ENCODE measurements at regions not wholly inside any gene's neighbourhood (a gene's known extent, or its start where the extent isn't known, plus 50 kb on each side); places are given as distances from the start of the nearest gene placed in this dataset.
A peak's percentile ranks its signal among the peaks of the same experiment; 100 is the strongest.
"Not testable (repeated sequence)": the region's sequence is repeated elsewhere in the genome, so short reads cannot be mapped to it uniquely, and the experiment has no call there.

DNA sequence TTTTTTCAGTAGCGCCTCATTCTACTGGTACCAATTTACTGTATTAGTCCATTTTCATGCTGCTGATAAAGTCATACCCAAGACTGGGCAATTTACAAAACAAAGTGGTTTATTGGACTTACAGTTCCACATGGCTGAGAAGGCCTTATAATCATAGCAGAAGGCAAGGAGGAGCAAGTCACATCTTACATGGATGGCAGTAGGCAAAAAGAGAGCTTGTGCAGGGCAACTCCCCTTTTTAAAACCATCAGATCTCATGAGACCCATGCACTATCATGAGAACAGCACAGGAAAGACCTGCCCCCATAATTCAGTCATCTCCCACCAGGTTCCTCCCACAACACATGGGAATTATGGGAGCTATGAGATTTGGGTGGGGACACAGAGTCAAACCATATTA lies 443.5 kb downstream of the SH2D1A start:
- H3K4me3 ChIP-seq (ENCODE audit: low read length in 2 of 2); H3K4me3 Mint-ChIP-seq; H3K27me3 Mint-ChIP-seq; H3K4me1 Mint-ChIP-seq; H3K27me3 ChIP-seq (ENCODE audit: insufficient read depth, low read length); CTCF ChIA-PET (ENCODE audit: partially characterized antibody); H3K4me1 ChIP-seq (ENCODE audit: insufficient read depth, low read length); H3K9me3 ChIP-seq (ENCODE audit: control insufficient read depth in 1 of 2, low read length in 2 of 2); H3K27ac ChIP-seq (ENCODE audit: low read depth, low read length); POLR2A ChIA-PET (ENCODE audit: partially characterized antibody); H3K36me3 Mint-ChIP-seq; intact Hi-C loops (cut with micrococcal nuclease); DNase-seq; H3K36me3 ChIP-seq (ENCODE audit: insufficient read depth, low read length): not testable (repeated sequence)
- peak overlapping the region in 1 of 7 donors; percentile 35 for H3K27ac Mint-ChIP-seq
- peaks cover 0 to 13% (median 2%) of the 10 kb centered on the region in 8 donors for H3K9me3 Mint-ChIP-seq

DNA sequence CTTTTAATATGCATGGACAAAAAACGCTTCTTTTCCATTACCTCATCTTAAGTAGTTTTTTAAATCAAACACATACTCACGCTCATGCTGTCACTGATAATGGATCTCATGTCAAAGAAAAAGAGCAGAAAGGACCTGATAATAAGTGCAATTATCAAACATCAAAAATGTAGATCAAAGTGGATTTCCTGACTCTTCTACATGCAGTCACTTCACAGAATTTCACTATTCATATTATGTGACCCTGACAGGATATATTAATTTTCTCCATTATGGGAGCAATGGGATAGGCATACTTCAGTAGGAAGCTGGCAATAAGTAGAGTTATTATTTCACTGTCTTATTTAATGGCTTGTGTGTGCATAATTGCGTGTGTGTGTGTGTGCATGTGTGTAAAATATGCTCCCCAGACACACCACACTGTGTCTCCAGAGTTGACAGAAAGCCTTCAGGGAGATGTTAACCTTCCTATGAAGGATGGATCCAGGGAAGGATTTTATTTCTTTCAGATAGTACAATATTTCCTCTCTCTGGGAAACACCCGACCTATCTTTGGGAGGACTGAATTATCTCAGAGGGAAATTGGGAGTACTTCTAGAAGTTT lies 445.2 kb downstream of the SH2D1A start:
- intact Hi-C loops (cut with micrococcal nuclease) = no loop called here
- ChIA-PET CTCF (ENCODE audit: partially characterized antibody) (no interaction called here), POLR2A (ENCODE audit: partially characterized antibody) (no interaction called here)
- Mint-ChIP-seq H3K9me3 (peaks cover 0 to 13% (median 2%) of the 10 kb centered on the region in 8 donors), H3K4me1 (no peaks in the 10 kb centered on the region), H3K4me3 (no peak overlapping the region), H3K36me3 (no peaks in the 10 kb centered on the region), H3K27me3 (no peaks in the 10 kb centered on the region), H3K27ac (no peak overlapping the region)
- no peaks in the 10 kb centered on the region for H3K4me1 ChIP-seq (ENCODE audit: insufficient read depth, low read length)
- H3K4me3 ChIP-seq (ENCODE audit: low read length in 2 of 2) = no peak overlapping the region
- no peaks in the 10 kb centered on the region for H3K36me3 ChIP-seq (ENCODE audit: insufficient read depth, low read length)
- no peaks in the 10 kb centered on the region for H3K9me3 ChIP-seq (ENCODE audit: control insufficient read depth in 1 of 2, low read length in 2 of 2)
- no peak for DNase-seq
- no peaks in the 10 kb centered on the region for H3K27me3 ChIP-seq (ENCODE audit: insufficient read depth, low read length)
- no peak overlapping the region for H3K27ac ChIP-seq (ENCODE audit: low read depth, low read length)

DNA sequence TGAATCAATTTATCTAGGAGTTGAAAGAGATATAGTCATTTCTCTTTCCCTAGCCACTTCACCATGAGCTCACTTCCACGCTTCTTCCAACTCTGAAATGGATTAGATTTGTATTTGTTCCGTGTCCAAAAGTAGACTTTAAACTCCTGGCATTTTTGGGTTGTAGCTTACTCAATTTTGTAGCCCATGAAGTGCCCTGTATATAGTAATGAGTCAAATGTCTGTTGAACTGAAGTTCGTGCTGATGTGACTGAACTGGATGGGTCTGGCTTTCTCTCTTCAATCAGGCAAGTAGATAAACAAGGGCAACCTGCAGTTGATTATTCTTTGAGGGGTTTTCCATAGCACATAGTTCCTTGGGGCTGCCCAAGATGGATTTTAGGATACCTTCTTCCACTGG lies 450.6 kb downstream of the SH2D1A start:
- H3K27ac Mint-ChIP-seq = no peak overlapping the region
- Histone ChIP-seq H3K27ac (ENCODE audit: low read depth, low read length) (no peak overlapping the region), H3K4me1 (ENCODE audit: insufficient read depth, low read length) (no peaks in the 10 kb centered on the region), H3K27me3 (ENCODE audit: insufficient read depth, low read length) (no peaks in the 10 kb centered on the region), H3K36me3 (ENCODE audit: insufficient read depth, low read length) (no peaks in the 10 kb centered on the region), H3K9me3 (ENCODE audit: control insufficient read depth in 1 of 2, low read length in 2 of 2) (no peaks in the 10 kb centered on the region), H3K4me3 (ENCODE audit: low read length in 2 of 2) (no peak overlapping the region)
- peaks cover 0 to 26% (median 11%) of the 10 kb centered on the region in 8 donors for H3K9me3 Mint-ChIP-seq
- no peaks in the 10 kb centered on the region for H3K27me3 Mint-ChIP-seq
- no peaks in the 10 kb centered on the region for H3K36me3 Mint-ChIP-seq
- no peak for DNase-seq
- H3K4me1 Mint-ChIP-seq = no peaks in the 10 kb centered on the region
- ChIA-PET CTCF (ENCODE audit: partially characterized antibody) (no interaction called here), POLR2A (ENCODE audit: partially characterized antibody) (no interaction called here)
- no peak overlapping the region for H3K4me3 Mint-ChIP-seq
- intact Hi-C loops (cut with micrococcal nuclease) = no loop called here

GRCh38 chrX:124804962-124805361 lies 458.6 kb downstream of the SH2D1A start:
- no peak overlapping the region for H3K4me3 Mint-ChIP-seq
- Histone ChIP-seq H3K4me3 (ENCODE audit: low read length in 2 of 2) (no peak overlapping the region), H3K36me3 (ENCODE audit: insufficient read depth, low read length) (no peaks in the 10 kb centered on the region), H3K9me3 (ENCODE audit: control insufficient read depth in 1 of 2, low read length in 2 of 2) (no peaks in the 10 kb centered on the region), H3K27me3 (ENCODE audit: insufficient read depth, low read length) (no peaks in the 10 kb centered on the region), H3K4me1 (ENCODE audit: insufficient read depth, low read length) (no peaks in the 10 kb centered on the region), H3K27ac (ENCODE audit: low read depth, low read length) (no peak overlapping the region)
- intact Hi-C loops (cut with micrococcal nuclease) = no loop called here
- POLR2A ChIA-PET (ENCODE audit: partially characterized antibody) = no interaction called here
- peaks cover 0 to 27% (median 12%) of the 10 kb centered on the region in 8 donors for H3K9me3 Mint-ChIP-seq
- H3K36me3 Mint-ChIP-seq = no peaks in the 10 kb centered on the region
- no peaks in the 10 kb centered on the region for H3K4me1 Mint-ChIP-seq
- CTCF ChIA-PET (ENCODE audit: partially characterized antibody) = no interaction called here
- no peak overlapping the region for H3K27ac Mint-ChIP-seq
- DNase-seq = no peak
- H3K27me3 Mint-ChIP-seq = peaks cover 0 to 5% of the 10 kb centered on the region in 2 donors

DNA sequence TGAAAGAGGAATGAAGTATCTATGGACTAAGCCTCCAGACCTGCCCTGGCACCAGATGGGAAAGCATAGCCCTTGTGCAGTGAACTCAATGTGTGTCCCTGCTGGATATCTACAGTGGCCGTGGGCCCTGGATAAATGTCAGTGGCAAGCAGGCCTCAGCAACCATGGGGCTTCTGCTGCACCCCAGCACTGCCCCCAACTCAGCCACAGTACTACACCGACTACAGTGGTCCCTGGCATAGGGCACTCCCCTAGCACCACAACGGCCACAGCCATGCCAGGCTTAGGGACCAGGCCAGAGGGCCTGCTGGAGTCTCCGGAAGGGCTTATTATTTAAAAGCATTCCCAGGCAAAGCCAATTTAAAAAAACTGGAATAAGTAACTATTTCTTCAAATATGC lies 459.1 kb downstream of the SH2D1A start:
- POLR2A ChIA-PET (ENCODE audit: partially characterized antibody) = no interaction called here
- Histone ChIP-seq H3K36me3 (ENCODE audit: insufficient read depth, low read length) (no peaks in the 10 kb centered on the region), H3K27ac (ENCODE audit: low read depth, low read length) (no peak overlapping the region), H3K4me1 (ENCODE audit: insufficient read depth, low read length) (no peaks in the 10 kb centered on the region), H3K4me3 (ENCODE audit: low read length in 2 of 2) (no peak overlapping the region), H3K9me3 (ENCODE audit: control insufficient read depth in 1 of 2, low read length in 2 of 2) (no peaks in the 10 kb centered on the region), H3K27me3 (ENCODE audit: insufficient read depth, low read length) (no peaks in the 10 kb centered on the region)
- Mint-ChIP-seq H3K9me3 (peaks cover 0 to 22% (median 9%) of the 10 kb centered on the region in 8 donors), H3K27me3 (peaks cover 0 to 5% of the 10 kb centered on the region in 2 donors), H3K4me1 (no peaks in the 10 kb centered on the region), H3K36me3 (no peaks in the 10 kb centered on the region), H3K27ac (no peak overlapping the region), H3K4me3 (no peak overlapping the region)
- no peak for DNase-seq
- intact Hi-C loops (cut with micrococcal nuclease) = no loop called here
- CTCF ChIA-PET (ENCODE audit: partially characterized antibody) = no interaction called here

- intact Hi-C loops (cut with micrococcal nuclease) = no loop called here
- no peaks in the 10 kb centered on the region for H3K36me3 ChIP-seq (ENCODE audit: insufficient read depth, low read length)
- no peak for DNase-seq
- no peaks in the 10 kb centered on the region for H3K4me1 ChIP-seq (ENCODE audit: insufficient read depth, low read length)
- CTCF ChIA-PET (ENCODE audit: partially characterized antibody) = no interaction called here
- H3K4me1 Mint-ChIP-seq = no peaks in the 10 kb centered on the region
- H3K4me3 Mint-ChIP-seq = no peak overlapping the region
- H3K4me3 ChIP-seq (ENCODE audit: low read length in 2 of 2) = no peak overlapping the region
- H3K9me3 ChIP-seq (ENCODE audit: control insufficient read depth in 1 of 2, low read length in 2 of 2) = no peaks in the 10 kb centered on the region
- H3K27ac ChIP-seq (ENCODE audit: low read depth, low read length) = no peak overlapping the region
- POLR2A ChIA-PET (ENCODE audit: partially characterized antibody) = no interaction called here
- no peaks in the 10 kb centered on the region for H3K27me3 ChIP-seq (ENCODE audit: insufficient read depth, low read length)
- H3K27ac Mint-ChIP-seq = no peak overlapping the region
- peaks cover 0 to 3% (median 0%) of the 10 kb centered on the region in 8 donors for H3K9me3 Mint-ChIP-seq
- H3K36me3 Mint-ChIP-seq = no peaks in the 10 kb centered on the region
- no peaks in the 10 kb centered on the region for H3K27me3 Mint-ChIP-seq
Measured at GRCh38 chrX:124814106-124814505, 467.7 kb downstream of the SH2D1A start.

DNA sequence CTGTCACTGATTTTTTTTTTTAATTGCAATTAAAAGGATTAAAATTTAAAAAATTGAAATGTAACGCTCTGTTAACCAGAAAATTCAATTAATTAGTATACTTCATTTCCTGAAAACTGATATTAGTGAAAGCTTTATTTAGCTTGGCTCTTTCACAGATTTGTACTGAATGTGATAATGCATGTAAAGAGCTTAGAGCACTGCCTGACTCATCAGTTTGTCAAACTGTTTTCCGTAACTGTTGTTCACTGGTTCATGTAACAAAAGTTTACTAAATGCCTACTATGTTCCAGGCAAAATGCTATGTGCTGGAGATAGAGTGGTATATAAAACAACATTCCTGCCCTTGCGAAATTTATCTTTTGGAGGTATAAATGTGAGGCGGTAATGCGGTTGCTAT lies 471.7 kb downstream of the SH2D1A start:
- intact Hi-C loops (cut with micrococcal nuclease) = no loop called here
- no peaks in the 10 kb centered on the region for H3K27me3 ChIP-seq (ENCODE audit: insufficient read depth, low read length)
- H3K4me1 Mint-ChIP-seq = no peaks in the 10 kb centered on the region
- ChIA-PET CTCF (ENCODE audit: partially characterized antibody) (no interaction called here), POLR2A (ENCODE audit: partially characterized antibody) (no interaction called here)
- no peak overlapping the region for H3K4me3 ChIP-seq (ENCODE audit: low read length in 2 of 2)
- no peak overlapping the region for H3K27ac ChIP-seq (ENCODE audit: low read depth, low read length)
- no peak overlapping the region for H3K27ac Mint-ChIP-seq
- H3K4me1 ChIP-seq (ENCODE audit: insufficient read depth, low read length) = no peaks in the 10 kb centered on the region
- no peaks in the 10 kb centered on the region for H3K9me3 ChIP-seq (ENCODE audit: control insufficient read depth in 1 of 2, low read length in 2 of 2)
- H3K4me3 Mint-ChIP-seq = no peak overlapping the region
- no peaks in the 10 kb centered on the region for H3K36me3 Mint-ChIP-seq
- DNase-seq = no peak
- H3K9me3 Mint-ChIP-seq = no peaks in the 10 kb centered on the region
- no peaks in the 10 kb centered on the region for H3K27me3 Mint-ChIP-seq
- no peaks in the 10 kb centered on the region for H3K36me3 ChIP-seq (ENCODE audit: insufficient read depth, low read length)

- Histone ChIP-seq H3K27me3 (ENCODE audit: insufficient read depth, low read length) (no peaks in the 10 kb centered on the region), H3K27ac (ENCODE audit: low read depth, low read length) (no peak overlapping the region), H3K4me3 (ENCODE audit: low read length in 2 of 2) (no peak overlapping the region), H3K4me1 (ENCODE audit: insufficient read depth, low read length) (no peaks in the 10 kb centered on the region), H3K9me3 (ENCODE audit: control insufficient read depth in 1 of 2, low read length in 2 of 2) (no peaks in the 10 kb centered on the region), H3K36me3 (ENCODE audit: insufficient read depth, low read length) (no peaks in the 10 kb centered on the region)
- Mint-ChIP-seq H3K4me1 (no peaks in the 10 kb centered on the region), H3K9me3 (no peaks in the 10 kb centered on the region), H3K36me3 (no peaks in the 10 kb centered on the region), H3K4me3 (no peak overlapping the region), H3K27ac (no peak overlapping the region), H3K27me3 (no peaks in the 10 kb centered on the region)
- ChIA-PET POLR2A (ENCODE audit: partially characterized antibody) (no interaction called here), CTCF (ENCODE audit: partially characterized antibody) (no interaction called here)
- DNase-seq = no peak
- intact Hi-C loops (cut with micrococcal nuclease) = no loop called here
Measured at GRCh38 chrX:124818764-124819163, 472.4 kb downstream of the SH2D1A start.

Measured in CD4-positive, alpha-beta memory T cell (primary cell).